WI38 (cell line): ENCODE measurements at regions not wholly inside any gene's neighbourhood (a gene's known extent, or its start where the extent isn't known, plus 50 kb on each side); places are given as distances from the start of the nearest gene placed in this dataset.

ENCODE experiments used
- H3K4me3 ChIP-seq: 2 replicates; pipeline ENCODE4 v1.5.1; 2011; ENCODE audit warnings: low read depth, mild to moderate bottlenecking, control low read depth, low read length
- CTCF ChIP-seq: IDR thresholded peaks from 2 replicates; pipeline ENCODE4 v1.5.1; 2012; ENCODE audit warnings: low read depth, mild to moderate bottlenecking, control low read depth, low read length

GRCh38 chr9:109919736-109920408, 139.9 kb downstream of the PALM2AKAP2 start:
- no peak for TF ChIP-seq CTCF
- no peak overlapping the region for H3K4me3 ChIP-seq

GRCh38 chr9:109922617-109923470, 142.8 kb downstream of the PALM2AKAP2 start:
- no peak overlapping the region for H3K4me3 ChIP-seq
- TF ChIP-seq CTCF, result no peak

- TF ChIP-seq CTCF, result no peak
- no peak overlapping the region for H3K4me3 ChIP-seq
Observed at GRCh38 chr9:109923471-109923760, 143.4 kb downstream of the PALM2AKAP2 start.

GRCh38 chr9:109923806-109924205, 143.8 kb downstream of the PALM2AKAP2 start:
- no peak for TF ChIP-seq CTCF
- H3K4me3 ChIP-seq, result no peak overlapping the region

GRCh38 chr9:109925799-109926198, 145.8 kb downstream of the PALM2AKAP2 start:
- no peak overlapping the region for H3K4me3 ChIP-seq
- TF ChIP-seq CTCF, result no peak

- no peak overlapping the region for H3K4me3 ChIP-seq
- no peak for TF ChIP-seq CTCF
Observed at GRCh38 chr9:109926421-109926869, 146.4 kb downstream of the PALM2AKAP2 start.

- H3K4me3 ChIP-seq, result no peak overlapping the region
- no peak for TF ChIP-seq CTCF
Observed at GRCh38 chr9:109931623-109932022, 151.6 kb downstream of the PALM2AKAP2 start.
